Astrocyte of the cerebellum (primary cell): ENCODE measurements at regions not wholly inside any gene's neighbourhood (a gene's known extent, or its start where the extent isn't known, plus 50 kb on each side); places are given as distances from the start of the nearest gene placed in this dataset.
A peak's percentile ranks its signal among the peaks of the same experiment; 100 is the strongest.

ENCODE experiments used
- DNase-seq: peaks from one replicate; pipeline ENCODE4 v3.0.0-alpha.2; 2011; ENCODE audit warnings: low read depth
- H3K4me3 ChIP-seq: 2 replicates; pipeline ENCODE4 v1.5.1; 2011; ENCODE audit warnings: mild to moderate bottlenecking, low read depth, low read length, moderate library complexity
- CTCF ChIP-seq: IDR thresholded peaks from 2 replicates; pipeline ENCODE4 v1.5.1; 2012; ENCODE audit warnings: low read length, low read depth, moderate library complexity, mild to moderate bottlenecking; ENCODE audit errors: missing control alignments
- in situ Hi-C: cut with HindIII; loops from 2 replicates; pipeline ENCODE4 v1.10.0; 2017; ENCODE audit warnings: low sequenced_read_pairs

GRCh38 chr3:65277798-65278197 lies 590.0 kb upstream of the ADAMTS9 start:
- in situ Hi-C loops: loop anchor here (5.0 kb wide), 1 partner anchor 45 kb away; no protein-coding TSS in a partner anchor
- no peak for TF ChIP-seq CTCF
- DNase-seq: no peak
- no peak overlapping the region for H3K4me3 ChIP-seq

- in situ Hi-C loops: loop anchor here (5.0 kb wide), 1 partner anchor 46 kb away; no protein-coding TSS in a partner anchor
- no peak for TF ChIP-seq CTCF
- DNase-seq: no peak
- no peak overlapping the region for H3K4me3 ChIP-seq
Observed at GRCh38 chr3:65276551-65276950, 588.8 kb upstream of the ADAMTS9 start.

DNA sequence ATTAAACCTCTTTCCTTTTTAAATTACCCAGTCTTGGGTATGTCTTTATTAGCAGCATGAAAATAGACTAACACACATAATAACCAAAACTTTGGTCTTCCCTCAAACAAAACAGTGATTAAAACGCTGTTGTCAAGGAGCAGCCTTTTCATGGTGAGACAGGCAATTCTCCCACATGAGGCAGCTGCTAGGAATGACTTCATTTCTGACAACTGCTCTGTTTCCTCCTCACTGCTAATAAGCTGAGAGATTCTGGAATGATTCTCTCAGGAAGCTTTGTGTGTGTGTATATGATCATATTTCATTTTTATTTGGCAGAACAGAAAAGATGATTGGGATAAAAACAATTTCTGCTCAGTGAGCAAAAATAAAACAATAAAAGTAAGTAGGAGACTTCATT lies 580.6 kb upstream of the ADAMTS9 start:
- in situ Hi-C loops: no loop called here
- H3K4me3 ChIP-seq: no peak overlapping the region
- no peak for DNase-seq
- no peak for TF ChIP-seq CTCF

DNA sequence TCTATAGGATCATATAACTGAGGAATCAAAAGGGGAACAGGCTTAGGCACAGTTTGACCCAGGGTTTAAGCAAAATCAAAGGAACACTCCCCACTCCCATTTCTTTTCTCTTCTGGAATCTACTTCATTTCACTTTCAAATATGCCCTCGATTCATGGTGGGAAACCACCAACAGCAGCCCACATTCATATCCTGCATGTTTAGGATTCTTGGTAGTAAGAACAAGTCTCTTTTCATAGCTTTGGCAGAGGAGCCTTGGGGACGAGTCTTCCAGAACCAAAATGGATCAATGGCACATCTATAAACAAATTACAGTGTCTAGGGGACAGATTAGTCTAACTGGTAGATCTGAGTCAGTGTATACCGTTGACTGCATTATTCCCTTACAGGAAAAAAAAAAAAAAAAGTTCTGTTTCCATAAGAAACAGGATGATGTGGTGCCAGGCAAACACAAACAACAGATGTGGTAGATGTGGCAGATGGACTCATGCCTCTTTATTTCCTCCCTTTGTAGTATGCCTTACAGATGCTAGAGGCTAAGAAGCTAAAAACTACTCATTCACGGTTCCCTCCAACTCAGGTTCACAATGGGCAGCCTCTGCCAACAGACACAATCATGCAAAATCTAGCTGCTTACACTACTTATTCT lies 578.3 kb upstream of the ADAMTS9 start:
- in situ Hi-C loops: no loop called here
- no peak for TF ChIP-seq CTCF
- no peak overlapping the region for H3K4me3 ChIP-seq
- peak; percentile 9 for DNase-seq

DNA sequence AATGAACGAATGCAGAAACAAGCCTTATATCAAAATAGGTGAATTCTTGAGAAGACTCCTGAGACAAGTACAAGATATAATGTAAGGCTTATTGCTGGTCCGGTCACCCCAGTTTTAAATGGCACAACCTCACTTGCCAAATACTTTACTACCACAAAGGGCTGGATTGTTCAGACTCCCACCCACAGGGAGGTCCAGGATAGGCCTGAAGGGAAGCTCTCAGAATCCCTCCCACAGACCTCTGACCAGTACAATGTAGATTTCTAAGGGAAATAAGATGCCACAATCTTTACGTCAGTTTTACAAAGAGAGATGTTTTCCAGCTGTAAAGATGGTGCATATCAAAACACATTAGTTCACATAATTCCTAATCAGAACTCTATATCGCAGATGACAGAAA lies 577.7 kb upstream of the ADAMTS9 start:
- in situ Hi-C loops: no loop called here
- H3K4me3 ChIP-seq: no peak overlapping the region
- DNase-seq: no peak
- no peak for TF ChIP-seq CTCF

DNA sequence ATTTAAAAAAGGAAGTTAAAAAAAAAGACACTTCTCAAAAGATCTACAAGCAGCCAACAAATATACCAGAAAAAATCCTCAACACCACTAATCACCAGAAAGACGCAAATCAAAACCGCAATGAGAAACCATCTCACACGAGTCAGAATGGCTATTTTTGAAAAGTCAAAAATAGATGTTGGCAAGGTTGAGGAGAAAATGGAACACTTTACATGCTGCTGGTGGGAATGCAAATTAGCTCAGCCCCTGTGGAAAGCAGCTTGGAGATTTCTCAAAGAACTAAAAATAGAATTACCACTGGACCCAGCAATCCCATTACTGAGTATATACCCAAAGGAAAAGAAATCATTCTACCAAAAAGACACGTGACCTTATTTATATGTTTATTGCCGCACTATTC lies 574.7 kb upstream of the ADAMTS9 start:
- no peak overlapping the region for H3K4me3 ChIP-seq
- in situ Hi-C loops: no loop called here
- no peak for DNase-seq
- no peak for TF ChIP-seq CTCF
